NCI-H1092 treated with DMSO at 0.1 percent for 48 hours (cell line): ENCODE measurements at regions not wholly inside any gene's neighbourhood (a gene's known extent, or its start where the extent isn't known, plus 50 kb on each side); places are given as distances from the start of the nearest gene placed in this dataset.
A peak's percentile ranks its signal among the peaks of the same experiment; 100 is the strongest.

Source experiments
- DNase-seq: peaks from one replicate; lab custom pipeline; 2025; lab: John Stamatoyannopoulos, UW

DNA sequence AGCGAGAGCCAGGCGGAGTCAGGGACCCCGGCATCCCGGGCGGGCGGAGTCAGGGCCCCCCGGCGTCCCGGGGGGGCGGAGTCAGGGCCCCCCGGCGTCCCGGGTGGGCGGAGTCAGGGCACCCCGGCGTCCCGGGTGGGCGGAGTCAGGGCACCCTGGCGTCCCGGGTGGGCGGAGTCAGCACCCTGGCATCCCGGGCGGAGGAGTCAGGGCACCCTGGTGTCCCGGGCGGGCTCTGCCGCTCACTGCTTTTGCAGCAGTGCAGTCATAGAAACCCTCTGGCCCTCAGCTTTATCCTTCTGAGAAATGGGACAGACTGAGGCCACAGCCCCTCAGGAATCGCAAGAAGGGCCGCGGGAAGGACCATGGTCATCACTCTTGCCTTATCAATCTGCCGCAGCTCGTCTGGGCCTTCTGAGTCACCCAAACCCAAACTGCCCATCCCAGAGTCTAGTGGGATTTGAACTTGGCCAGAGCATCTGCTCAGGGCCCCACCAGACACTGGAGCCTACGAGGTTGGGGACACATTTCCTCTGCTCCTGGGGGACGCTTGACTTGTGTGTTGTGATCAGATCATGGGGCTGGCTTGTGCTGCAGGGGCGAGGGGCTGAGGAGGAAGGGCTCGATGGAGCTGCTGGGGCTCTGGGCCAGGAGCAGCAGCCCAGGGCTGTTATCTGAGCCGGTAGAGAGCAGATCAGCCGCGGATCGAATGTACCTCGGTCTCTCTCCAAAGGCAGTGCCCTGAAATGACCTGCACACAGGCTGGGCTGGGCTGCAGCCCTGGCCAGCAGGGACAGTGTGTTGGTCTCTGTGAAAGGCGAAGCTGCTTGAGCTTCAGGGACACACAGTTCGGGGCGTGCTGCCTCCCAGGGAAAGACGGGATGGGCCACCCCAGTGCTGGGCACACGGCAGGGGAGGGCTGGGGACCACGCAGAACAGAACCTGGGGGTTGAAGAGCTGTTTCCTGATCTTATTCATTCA lies 290.1 kb upstream of the HDAC4 start:
- peak; percentile 2 for DNase-seq

DNA sequence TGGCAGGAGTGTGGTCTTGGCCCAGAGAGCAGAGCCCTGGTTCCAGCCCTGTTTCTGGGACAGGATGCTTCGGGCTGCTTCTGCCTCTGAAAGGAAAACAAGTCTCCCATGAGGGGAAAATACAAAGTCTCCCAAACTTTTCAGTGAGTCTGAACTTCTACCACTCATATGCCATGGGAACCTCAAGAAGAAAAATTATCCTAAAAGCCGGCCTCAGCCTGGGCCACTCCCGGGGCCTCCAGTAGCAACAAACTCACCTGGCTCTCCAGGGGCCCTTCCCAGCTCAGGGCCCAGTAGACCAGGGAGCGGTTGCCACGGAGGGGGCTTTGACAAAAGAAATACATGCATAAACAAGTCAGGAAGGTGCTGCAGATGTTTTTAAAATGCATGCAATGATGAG lies 289.2 kb upstream of the HDAC4 start:
- no peak for DNase-seq

DNA sequence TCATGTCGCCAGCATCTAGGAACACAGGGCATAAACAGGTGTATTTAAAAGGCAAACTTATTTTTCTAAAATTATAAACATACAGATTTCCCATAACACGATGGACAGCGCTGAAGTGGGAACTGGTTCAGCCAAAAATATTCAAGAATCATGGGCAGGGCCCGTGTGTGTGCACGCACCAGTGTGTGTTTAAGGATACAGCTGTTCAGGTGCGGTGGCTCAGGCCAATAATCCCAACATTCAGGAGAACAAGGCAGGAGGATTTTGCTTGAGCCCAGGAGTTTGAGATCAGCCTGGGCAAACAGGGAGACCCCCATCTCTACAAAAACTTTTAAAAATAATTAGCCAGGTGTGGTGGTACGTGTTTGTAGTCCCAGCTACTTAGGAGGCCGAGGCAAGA lies 288.6 kb upstream of the HDAC4 start:
- no peak for DNase-seq

DNA sequence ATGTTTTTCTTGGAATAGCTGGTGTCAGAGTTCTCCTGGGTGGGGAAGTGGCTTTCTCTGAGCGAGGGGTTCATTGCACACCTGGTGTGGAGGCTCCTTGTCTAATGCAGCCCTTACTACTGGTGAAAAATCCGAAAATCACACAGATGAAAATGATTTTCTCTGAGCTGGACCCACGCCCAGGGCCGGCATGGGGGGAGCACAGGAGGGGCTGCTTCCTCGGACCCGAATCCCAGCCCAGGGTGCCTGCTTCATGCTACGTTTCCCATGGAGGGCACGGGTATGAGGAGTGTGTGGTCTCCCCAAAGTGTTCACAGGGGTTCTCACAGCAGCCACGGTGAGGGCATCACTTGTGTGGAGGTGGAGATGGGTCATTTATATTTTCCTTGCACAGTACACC lies 288.0 kb upstream of the HDAC4 start:
- no peak for DNase-seq

DNA sequence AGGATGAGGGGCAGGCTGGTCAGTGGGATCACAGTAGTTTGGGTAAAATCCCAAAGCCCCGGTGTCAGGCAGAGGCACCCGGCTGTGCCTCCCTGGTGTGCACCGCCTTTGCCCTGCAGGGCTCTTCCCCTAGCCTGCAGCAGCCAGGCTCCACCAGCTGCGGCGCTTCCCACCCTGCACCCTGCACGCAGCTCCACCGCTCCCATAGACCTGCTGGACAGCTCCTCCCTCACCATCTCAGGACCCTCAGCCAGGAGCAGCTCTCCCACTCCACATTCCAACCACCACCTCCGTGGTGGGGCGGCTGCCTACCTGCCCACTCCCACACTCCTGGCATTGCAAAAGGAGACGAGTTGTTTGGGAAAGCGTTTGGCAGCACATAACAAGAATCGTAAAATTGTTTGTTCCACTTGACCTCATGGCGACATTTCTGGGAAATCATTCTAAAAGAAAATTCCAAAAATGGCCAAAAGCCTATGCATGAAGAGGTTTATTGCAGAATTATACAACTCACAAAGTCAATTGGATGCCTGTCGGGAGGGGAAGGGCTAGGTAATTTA lies 287.4 kb upstream of the HDAC4 start:
- no peak for DNase-seq

DNA sequence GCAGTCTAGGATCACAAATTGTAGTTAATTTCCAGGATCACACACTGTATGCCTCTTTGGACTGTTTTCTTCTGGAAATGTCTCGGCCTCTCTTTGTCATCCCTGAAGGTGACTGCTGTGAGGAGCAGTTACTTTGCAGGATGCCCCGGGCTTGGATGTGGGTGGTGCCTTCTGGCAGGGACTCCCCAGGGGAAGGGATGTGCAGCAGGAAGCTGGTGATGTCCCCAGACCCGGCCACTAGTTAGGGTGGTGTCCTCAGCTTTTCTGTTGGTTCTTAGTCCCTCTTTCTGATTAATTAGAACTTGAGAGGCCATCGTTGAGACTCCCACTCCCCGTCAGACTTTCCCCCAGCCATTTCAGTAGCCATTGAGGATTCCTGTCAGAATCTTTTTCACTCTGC lies 286.6 kb upstream of the HDAC4 start:
- no peak for DNase-seq

DNA sequence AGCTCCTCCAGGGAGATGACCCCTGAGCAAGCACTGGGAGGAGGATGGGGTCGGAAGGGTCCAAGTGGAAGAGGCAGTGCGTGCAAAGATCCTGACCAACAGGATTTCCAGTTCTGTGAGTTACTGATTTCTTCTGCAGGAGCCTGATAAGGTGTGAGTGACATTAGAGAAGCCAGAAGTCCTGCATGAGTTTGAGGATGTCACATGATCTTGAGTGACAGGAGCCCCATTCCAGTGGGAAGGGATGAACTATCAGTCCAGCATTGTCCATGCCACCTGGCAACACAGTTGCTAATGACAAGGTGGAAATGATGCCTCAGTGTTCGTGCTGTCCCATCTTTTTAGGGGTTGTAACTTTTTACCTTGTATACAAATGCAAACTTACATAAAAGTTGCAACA lies 285.1 kb upstream of the HDAC4 start:
- DNase-seq, result no peak

DNA sequence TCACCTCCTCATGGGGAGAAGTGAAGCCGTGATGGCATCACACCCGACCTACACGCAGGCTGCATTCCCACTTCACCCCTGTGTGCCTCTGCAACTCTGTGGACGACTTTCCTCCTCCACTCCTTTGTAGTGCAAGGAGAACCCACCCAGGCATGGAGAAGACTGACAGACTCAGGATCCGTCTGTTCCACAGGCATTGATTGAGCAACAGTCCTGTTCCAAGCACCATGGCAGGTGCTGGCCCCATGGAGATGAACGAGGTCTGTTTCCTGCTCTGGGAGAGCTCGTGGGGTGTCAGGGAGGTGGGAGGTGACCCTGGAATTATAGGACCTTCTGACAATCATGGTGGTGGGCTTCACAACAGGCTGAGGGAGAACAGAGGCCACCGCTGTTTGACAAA lies 284.7 kb upstream of the HDAC4 start:
- no peak for DNase-seq

DNA sequence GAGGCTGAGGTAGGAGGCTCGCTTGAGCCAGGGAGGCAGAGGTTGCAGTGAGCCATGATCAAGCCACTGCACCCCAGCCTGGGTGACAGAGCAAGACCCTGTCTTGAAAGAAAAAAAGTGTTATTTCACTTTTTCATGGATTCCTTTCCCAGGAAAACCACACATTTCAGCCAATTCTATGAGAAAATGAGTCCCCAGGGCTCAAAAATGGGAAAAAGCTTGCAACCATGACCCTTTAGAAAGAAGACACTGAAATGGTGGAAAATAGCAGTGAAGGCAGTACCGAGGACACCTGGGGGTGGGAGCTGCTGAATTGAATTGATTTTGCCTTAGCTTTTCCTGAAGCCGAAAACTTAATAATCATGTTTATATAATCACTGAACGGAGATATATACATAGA lies 284.2 kb upstream of the HDAC4 start:
- DNase-seq, result no peak

DNA sequence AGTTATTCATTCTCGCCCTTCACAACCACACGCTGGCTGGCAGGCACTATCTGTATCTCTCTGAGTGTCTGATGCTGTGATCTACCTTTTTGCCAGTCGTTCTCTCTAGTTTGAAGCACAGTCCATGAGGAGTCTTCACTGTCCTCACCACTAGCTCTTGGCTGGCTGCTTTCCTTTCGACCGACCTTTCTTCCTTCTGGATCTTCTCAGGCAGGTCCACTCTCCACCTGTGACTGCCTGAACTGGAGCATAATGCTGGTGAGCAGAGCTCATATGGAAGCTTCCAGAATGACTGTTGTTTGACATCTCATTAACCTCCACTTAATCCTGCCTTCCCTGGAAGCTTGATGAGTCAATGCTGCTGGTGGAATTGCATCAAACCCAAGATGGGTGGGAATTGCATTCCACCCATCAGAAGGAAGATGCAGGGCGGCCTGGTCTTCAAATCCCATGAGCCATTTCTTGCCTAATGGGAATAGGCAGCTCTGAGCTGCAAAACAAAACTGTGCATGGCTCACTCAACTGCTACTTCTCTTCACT lies 283.5 kb upstream of the HDAC4 start:
- DNase-seq, result no peak

DNA sequence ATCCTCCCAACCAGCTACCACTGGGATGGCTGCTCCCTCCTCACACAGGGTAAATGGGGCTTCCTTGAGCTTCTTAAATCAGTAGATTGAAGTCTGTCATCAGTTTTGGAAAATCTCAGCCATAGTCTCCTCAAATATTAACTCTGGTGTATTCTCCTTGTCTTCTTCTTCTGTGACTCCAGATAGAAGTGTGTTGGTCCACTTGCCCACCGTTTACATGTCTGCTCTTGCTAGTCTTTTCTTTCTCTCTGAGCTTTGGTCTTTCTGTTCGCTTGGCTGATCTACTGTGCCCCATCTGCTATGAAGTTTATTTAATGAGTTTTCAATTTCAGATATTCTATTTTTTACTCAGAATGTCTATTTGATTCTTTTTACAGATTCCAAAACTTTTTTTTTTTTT lies 281.7 kb upstream of the HDAC4 start:
- no peak for DNase-seq

DNA sequence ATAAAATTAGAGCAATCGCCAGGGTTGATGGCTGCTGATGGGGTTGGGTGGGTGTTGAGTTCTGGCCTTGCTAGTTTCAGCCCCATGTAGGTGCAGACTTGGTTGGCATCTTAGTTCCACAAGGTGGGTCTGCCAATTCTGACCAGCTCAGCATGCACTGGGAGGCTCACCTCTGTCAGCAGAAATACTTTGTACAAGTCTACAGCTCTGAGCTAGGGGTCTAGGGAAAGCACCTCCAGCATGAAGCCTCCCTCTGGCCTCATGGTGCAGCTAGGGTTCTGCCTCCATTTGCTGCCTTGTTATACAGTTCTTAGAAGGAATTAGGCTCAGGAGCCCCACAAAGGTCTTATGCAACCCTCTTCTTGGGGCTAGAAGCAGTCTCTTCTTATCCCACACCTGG lies 278.9 kb upstream of the HDAC4 start:
- DNase-seq, result no peak

DNA sequence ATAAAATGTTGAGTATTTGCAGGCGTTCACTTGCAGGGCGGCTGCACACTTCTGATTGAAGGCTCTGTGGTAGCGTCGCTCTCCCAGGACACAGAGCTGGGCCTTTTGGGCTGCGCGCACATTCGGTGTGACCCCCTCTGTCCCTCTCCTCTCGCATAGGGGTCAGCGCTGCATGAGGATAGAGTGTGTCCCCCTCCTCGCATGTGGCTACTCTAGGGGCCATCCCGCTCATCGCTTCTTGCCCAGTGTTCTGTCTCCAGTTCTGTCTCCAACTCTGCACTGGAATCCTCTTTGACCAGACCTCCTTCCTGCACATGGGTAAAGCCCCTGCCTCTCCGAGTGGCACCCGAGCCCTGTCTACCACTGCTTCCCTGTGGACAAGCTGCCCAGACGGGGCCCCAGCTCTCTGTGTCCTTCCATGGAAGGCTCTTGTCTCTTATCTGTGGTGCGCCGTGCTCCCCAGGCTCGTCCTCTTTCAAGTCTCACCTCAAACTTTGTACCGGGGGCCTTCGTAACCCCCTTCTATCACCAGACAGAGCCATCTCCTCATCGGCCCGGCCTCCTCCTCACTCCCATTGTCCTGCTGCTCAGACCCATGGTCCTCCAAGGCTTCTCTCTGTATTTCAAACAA lies 278.0 kb upstream of the HDAC4 start:
- DNase-seq, result no peak

DNA sequence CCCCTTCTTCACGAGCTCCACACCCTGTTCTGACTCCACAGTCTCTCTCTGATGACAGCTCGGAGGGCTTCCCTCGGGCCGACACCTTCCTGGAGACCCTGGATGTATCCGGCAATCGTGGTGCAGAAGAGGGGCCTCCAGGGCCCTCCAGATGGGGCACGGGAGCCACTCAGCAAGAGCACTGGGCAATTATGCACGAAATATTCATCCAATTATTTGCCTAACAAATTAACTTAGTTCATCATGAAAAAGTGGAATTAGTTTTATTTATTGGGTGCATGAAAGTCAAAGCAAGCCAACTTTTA lies 277.3 kb upstream of the HDAC4 start:
- no peak for DNase-seq

DNA sequence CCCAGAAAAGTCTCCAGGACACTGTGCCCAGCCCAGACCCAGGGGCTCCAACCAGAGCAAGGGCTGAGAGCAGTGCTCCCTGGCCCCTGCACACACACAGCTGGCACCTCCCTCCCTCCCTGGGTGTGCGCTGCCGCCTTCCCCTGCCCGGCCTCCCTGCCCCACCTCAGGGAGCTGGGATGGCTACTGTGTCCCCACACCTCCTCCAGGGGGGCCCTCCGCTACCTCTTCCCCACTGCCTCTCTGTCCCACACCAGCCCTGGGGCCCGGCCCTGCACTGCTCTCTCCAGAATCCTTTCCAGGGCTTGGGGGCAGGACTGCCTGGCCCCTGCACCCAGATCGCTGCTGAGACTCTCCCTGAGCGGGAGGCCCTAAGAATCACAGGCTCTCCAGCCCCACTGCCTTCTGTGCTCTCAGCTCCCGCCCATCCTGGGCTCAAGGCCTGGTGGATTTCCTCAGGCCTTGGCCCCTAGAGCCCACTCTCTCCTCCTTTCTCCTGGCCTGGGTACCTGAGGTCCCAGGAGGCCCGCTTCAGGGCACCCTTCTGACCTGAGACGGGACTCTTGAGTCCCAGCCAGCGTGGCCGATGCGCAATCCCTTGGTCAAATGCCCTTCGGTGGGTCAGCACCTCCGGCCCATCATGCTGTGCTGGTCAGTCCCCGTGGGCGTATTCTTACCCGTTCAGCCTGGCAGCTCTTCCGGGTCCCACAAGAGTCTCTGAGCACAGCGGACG lies 276.8 kb upstream of the HDAC4 start:
- no peak for DNase-seq

DNA sequence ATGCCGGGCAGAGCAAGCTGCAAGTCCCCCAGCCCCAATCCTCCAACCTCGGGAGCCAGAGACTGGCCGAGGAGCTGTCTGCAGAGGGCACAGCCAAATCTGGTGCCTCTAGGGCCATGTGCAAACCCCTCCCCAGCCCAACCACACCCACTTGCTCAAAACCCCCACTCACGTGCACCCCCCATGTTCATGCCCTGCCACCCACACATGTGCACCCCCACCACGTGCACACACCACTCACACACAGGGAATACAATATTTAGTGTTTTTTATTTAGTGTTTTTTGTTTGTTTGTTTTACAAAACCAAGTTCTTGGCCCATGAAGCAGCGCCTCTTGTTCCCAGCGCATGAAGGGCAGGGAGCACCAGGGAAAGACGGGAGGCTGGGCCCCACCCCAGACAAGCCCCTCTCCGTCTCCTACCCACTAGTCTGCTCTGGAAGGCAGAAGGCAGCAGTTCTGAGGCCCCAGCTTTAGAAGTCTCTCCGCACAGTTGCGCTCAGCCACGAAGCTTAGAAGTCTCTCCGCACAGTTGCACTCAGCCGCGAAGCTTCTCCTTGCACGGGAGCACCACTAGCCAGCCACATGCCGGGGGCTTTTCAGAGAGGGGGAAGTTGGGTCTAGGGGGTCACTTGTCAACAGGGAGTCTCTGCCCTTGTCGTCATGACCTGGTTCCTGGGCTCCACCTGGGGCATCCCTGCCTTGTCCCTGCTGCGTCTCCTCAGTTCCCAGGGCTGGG lies 276.1 kb upstream of the HDAC4 start:
- no peak for DNase-seq

DNA sequence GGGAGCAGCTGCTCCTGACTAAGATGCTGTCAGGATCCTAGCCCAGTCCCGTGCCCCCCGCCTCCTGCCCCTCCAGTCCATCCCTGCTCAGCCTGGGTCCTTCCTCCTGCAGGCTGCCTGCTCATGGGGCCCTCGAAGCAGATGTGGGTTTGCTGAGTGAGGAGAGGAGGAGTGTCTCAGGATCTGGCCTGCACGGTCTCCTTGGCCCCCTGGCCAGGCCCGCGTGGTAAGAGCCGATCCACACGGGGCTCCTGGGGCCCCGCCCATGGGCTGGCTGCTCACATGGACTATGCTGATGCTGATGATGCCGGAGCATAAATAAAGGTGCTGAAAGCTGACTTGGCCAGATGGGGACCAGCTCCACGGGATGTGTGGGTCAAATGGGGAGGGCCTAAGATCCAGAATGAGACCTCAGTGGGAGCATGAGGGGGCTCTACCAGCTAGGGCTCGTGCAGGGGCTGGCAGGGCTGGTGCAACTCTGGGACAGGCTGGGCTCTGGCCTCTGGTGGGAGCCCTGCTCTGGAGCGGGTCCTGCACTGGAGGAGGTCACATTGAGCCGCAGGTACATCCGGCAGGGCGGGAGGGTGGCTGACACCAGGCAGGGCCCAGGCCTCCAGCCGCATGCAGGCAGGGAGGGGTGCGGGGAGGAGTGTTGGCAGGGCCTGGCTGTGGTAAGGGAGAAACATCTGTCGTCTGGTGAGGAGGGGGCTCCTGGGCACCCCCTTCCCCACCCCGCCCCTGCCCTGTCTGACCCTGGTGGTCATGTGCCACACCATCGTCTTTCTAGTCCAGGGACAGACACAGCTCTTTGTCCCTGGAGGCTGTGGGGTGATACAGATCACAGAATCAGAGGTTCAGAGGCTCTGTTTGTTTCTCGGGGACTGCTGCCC lies 275.3 kb upstream of the HDAC4 start:
- DNase-seq, result no peak

DNA sequence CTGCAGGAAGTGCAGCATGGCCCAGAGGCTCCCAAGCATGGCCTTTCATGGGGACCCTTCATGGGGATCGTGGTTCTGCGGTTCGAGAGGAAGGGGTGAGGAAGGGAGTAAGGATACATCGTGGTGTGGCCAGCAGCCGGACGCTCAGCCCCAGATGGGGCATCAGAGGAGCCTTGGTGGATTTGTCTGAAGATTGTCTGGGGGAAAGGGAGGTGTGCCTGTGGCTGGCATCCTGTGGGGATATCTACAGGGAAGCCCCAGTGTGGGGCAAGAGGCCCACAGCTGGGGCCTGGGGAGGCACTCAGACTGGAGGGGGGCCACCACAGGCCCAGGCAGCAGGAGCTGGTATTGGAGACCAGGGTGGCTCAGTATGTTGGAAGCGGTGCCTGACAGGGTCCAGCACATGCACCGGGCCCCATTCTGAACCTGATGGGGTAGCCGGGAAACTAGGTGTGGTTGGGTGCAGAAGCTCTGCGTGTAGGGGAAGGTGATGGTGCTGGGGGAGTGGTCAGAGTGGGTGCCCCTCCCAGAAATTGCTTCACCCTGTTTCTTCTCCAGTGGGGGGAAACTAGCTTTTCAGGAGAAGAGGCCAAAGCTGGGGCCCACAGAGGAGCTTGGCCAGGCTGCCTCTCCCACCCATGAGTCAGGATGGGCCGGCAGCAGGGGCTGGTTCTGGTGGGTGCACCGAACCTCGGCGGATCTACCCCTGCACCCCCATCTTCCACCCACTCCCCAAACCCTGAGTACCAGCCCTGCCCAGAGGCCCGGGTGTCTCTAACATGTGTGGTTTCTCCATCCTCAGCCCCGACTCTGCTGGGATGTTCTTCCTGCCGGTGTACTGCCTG lies 274.4 kb upstream of the HDAC4 start:
- DNase-seq, result no peak

DNA sequence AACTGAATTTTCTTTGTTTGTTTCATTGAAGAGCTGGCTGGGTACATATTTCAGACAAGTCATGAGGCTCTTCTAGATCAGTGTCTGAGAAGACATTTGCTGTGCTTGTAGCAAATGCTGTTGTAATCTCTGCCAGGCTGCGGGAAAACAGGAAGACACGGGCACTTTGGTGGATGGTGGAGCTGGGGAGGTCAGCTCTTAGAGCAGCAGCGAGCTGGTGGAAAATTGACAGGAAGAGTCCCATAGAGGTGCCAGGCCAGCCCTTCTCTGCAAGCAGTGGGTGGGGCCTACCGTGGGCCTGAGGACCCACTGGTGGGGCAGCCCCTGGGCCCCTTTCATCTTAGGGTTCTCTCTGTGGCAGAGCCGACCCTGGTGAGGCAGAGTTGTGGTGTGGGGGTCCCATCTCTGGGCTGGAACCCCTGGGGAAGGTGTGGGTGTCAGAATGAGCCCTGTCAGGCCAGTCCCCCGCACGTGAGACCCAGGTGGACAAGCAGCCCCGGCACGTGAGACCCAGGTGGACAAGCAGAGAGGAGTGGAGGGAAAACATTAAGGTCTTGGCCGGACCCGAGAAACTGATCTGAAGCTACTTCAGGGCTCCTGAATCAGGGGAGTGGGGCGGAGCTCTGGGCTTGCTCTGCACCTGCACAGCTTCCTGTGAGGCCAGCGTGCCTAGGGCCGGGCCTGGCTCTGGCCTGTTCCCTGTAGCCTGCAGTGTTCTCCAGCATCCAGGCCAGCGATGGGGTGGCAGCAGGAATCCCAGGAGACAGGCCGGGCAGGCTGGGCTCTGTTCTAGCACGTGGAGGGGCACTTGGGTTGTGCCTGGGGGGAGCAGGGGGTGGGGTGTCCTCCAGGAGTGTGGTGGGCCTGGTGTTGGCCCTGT lies 273.5 kb upstream of the HDAC4 start:
- DNase-seq, result no peak
